LNCAP (cell line): ENCODE measurements at regions not wholly inside any gene's neighbourhood (a gene's known extent, or its start where the extent isn't known, plus 50 kb on each side); places are given as distances from the start of the nearest gene placed in this dataset.

Experiments
- CTCF ChIP-seq: fragments of 450-650 bp; IDR thresholded peaks from 2 replicates; pipeline ENCODE4 v1.5.1; 2017; ENCODE audit warnings: mild to moderate bottlenecking

- TF ChIP-seq CTCF = no peak
Observed at GRCh38 chr1:96865731-96866685, 144.4 kb downstream of the PTBP2 start.

- no peak; the same call in 1 of the 2 replicates for TF ChIP-seq CTCF
Observed at GRCh38 chr1:96872757-96873156, 151.2 kb downstream of the PTBP2 start.

GRCh38 chr1:96878640-96879039 lies 157.1 kb downstream of the PTBP2 start:
- no peak for TF ChIP-seq CTCF

- no peak for TF ChIP-seq CTCF
Observed at GRCh38 chr1:96880626-96881025, 159.0 kb downstream of the PTBP2 start.

- no peak for TF ChIP-seq CTCF
Observed at GRCh38 chr1:96882096-96882495, 160.5 kb downstream of the PTBP2 start.

- TF ChIP-seq CTCF = no peak
Observed at GRCh38 chr1:96886474-96886873, 164.9 kb downstream of the PTBP2 start.

- no peak for TF ChIP-seq CTCF
Observed at GRCh38 chr1:96887501-96887900, 165.9 kb downstream of the PTBP2 start.
